Endothelial cell of umbilical vein (primary cell): ENCODE measurements at regions not wholly inside any gene's neighbourhood (a gene's known extent, or its start where the extent isn't known, plus 50 kb on each side); places are given as distances from the start of the nearest gene placed in this dataset.

ENCODE experiments used
- CTCF ChIP-seq, 2 donors: IDR thresholded peaks; 1 replicate in 1 of 2; 2 replicates in 1 of 2; pipeline ENCODE4 v1.5.1; 2011; ENCODE audit warnings: low read length in 2 of 2, mild to moderate bottlenecking in 2 of 2, moderate library complexity in 2 of 2, control low read depth in 1 of 2, inconsistent platforms in 1 of 2, low read depth in 1 of 2; ENCODE audit not compliant: insufficient read depth in 1 of 2; ENCODE audit errors: extremely low read depth in 1 of 2
- JUN ChIP-seq: IDR thresholded peaks from 2 replicates; pipeline ENCODE4 v1.6.1; 2011; ENCODE audit warnings: borderline replicate concordance, low read depth; ENCODE audit not compliant: insufficient read length, insufficient read depth
- MAX ChIP-seq: IDR thresholded peaks from 2 replicates; pipeline ENCODE4 v1.6.1; 2011; ENCODE audit not compliant: insufficient read depth, insufficient read length
- POLR2A ChIP-seq: IDR thresholded peaks from 2 replicates; pipeline ENCODE4 v1.6.1; 2012; ENCODE audit warnings: low read depth, mild to moderate bottlenecking, control low read depth, low read length

- TF ChIP-seq MAX (no peak), CTCF (IDR thresholded peaks at IDR 0.05; ENCODE audit: extremely low read depth in 1 of 2, insufficient read depth in 1 of 2, low read depth in 1 of 2, low read length in 2 of 2) (no peak), JUN (no peak), POLR2A (no peak)
Observed at GRCh38 chr20:19070026-19070425, 142.4 kb upstream of the SLC24A3 start.
